ENCODE measurements at regions not wholly inside any gene's neighbourhood (a gene's known extent, or its start where the extent isn't known, plus 50 kb on each side); places are given as distances from the start of the nearest gene placed in this dataset.

- no peak overlapping the region for H4K8ac ChIP-seq (ENCODE audit: low read length)
- no peaks in the 10 kb centered on the region for H3K79me1 ChIP-seq (replicated peaks; ENCODE audit: low read length, poor library complexity, severe bottlenecking)
- H2BK15ac ChIP-seq (ENCODE audit: low read depth, poor library complexity, severe bottlenecking): no peak overlapping the region
- H2AK5ac ChIP-seq (ENCODE audit: low read length, severe bottlenecking): no peak overlapping the region
- peaks cover 1% of the 10 kb centered on the region for H3K4me1 ChIP-seq (ENCODE audit: control insufficient read depth, insufficient read depth, low read depth, low read length)
- H3K9me3 ChIP-seq (ENCODE audit: control insufficient read depth, low read length): no peaks in the 10 kb centered on the region
- H3K27ac ChIP-seq (ENCODE audit: low read length, poor library complexity, severe bottlenecking): no peak overlapping the region
- no peak overlapping the region for H2BK12ac ChIP-seq (ENCODE audit: low read length in 2 of 2)
- no peak overlapping the region for H2BK120ac ChIP-seq (ENCODE audit: low read depth, low read length)
- H3K36me3 ChIP-seq (ENCODE audit: control insufficient read depth in 1 of 2, insufficient read depth in 2 of 2, low read depth in 1 of 2, low read length in 2 of 2): no peaks in the 10 kb centered on the region
- no peak for DNase-seq
- H3K4ac ChIP-seq (ENCODE audit: low read depth in 1 of 2, low read length in 2 of 2): no peak overlapping the region
- H4K91ac ChIP-seq (ENCODE audit: low read length): no peak overlapping the region
- no peak overlapping the region for H2AFZ ChIP-seq (ENCODE audit: low read depth, low read length)
- no peak overlapping the region for H3K4me2 ChIP-seq (ENCODE audit: low read length, poor library complexity, severe bottlenecking)
- no peak overlapping the region for H3K18ac ChIP-seq (ENCODE audit: low read depth in 1 of 2, low read length in 2 of 2)
- H3K9ac ChIP-seq (ENCODE audit: low read length): no peak overlapping the region
- H3K27me3 ChIP-seq (ENCODE audit: control insufficient read depth in 1 of 2, insufficient read depth in 1 of 2, low read length in 2 of 2): no peaks in the 10 kb centered on the region
- H2BK5ac ChIP-seq (ENCODE audit: low read depth, low read length, poor library complexity, severe bottlenecking): no peak overlapping the region
- 93% methylated on average over 2 of the region's 2 CpGs for WGBS
- no peak overlapping the region for H3K4me3 ChIP-seq (ENCODE audit: insufficient read depth in 1 of 2, low read depth in 1 of 2, low read length in 2 of 2)
- H3K23ac ChIP-seq (ENCODE audit: low read length in 2 of 2): no peak overlapping the region
- H3K14ac ChIP-seq (ENCODE audit: low read length in 2 of 2): no peak overlapping the region
Observed at GRCh38 chr14:53408175-53408879, 255.2 kb upstream of the DDHD1 start.

GRCh38 chr14:53406519-53406918 lies 253.4 kb upstream of the DDHD1 start:
- Histone ChIP-seq H3K27ac (ENCODE audit: low read length, poor library complexity, severe bottlenecking) (no peak overlapping the region), H4K91ac (ENCODE audit: low read length) (no peak overlapping the region), H3K79me1 (replicated peaks; ENCODE audit: low read length, poor library complexity, severe bottlenecking) (no peaks in the 10 kb centered on the region), H2BK120ac (ENCODE audit: low read depth, low read length) (no peak overlapping the region), H2AFZ (ENCODE audit: low read depth, low read length) (no peak overlapping the region), H3K27me3 (ENCODE audit: control insufficient read depth in 1 of 2, insufficient read depth in 1 of 2, low read length in 2 of 2) (no peaks in the 10 kb centered on the region), H2BK5ac (ENCODE audit: low read depth, low read length, poor library complexity, severe bottlenecking) (no peak overlapping the region), H3K9ac (ENCODE audit: low read length) (no peak overlapping the region), H3K14ac (ENCODE audit: low read length in 2 of 2) (no peak overlapping the region), H2BK15ac (ENCODE audit: low read depth, poor library complexity, severe bottlenecking) (no peak overlapping the region), H4K8ac (ENCODE audit: low read length) (no peak overlapping the region), H3K4me1 (ENCODE audit: control insufficient read depth, insufficient read depth, low read depth, low read length) (peaks cover 1% of the 10 kb centered on the region), H3K4me2 (ENCODE audit: low read length, poor library complexity, severe bottlenecking) (no peak overlapping the region), H3K9me3 (ENCODE audit: control insufficient read depth, low read length) (no peaks in the 10 kb centered on the region), H3K18ac (ENCODE audit: low read depth in 1 of 2, low read length in 2 of 2) (no peak overlapping the region), H3K4me3 (ENCODE audit: insufficient read depth in 1 of 2, low read depth in 1 of 2, low read length in 2 of 2) (no peak overlapping the region), H2BK12ac (ENCODE audit: low read length in 2 of 2) (no peak overlapping the region), H3K36me3 (ENCODE audit: control insufficient read depth in 1 of 2, insufficient read depth in 2 of 2, low read depth in 1 of 2, low read length in 2 of 2) (no peaks in the 10 kb centered on the region), H3K23ac (ENCODE audit: low read length in 2 of 2) (no peak overlapping the region), H2AK5ac (ENCODE audit: low read length, severe bottlenecking) (no peak overlapping the region), H3K4ac (ENCODE audit: low read depth in 1 of 2, low read length in 2 of 2) (no peak overlapping the region)
- 86% methylated on average over 1 of the region's 1 CpG for WGBS
- DNase-seq: no peak

- H3K27ac ChIP-seq (ENCODE audit: low read length, poor library complexity, severe bottlenecking): no peak overlapping the region
- H4K91ac ChIP-seq (ENCODE audit: low read length): no peak overlapping the region
- H2BK5ac ChIP-seq (ENCODE audit: low read depth, low read length, poor library complexity, severe bottlenecking): no peak overlapping the region
- peak; percentile 5 for DNase-seq
- H3K4ac ChIP-seq (ENCODE audit: low read depth in 1 of 2, low read length in 2 of 2): no peak overlapping the region
- no peak overlapping the region for H2AFZ ChIP-seq (ENCODE audit: low read depth, low read length)
- no peak overlapping the region for H3K4me2 ChIP-seq (ENCODE audit: low read length, poor library complexity, severe bottlenecking)
- H3K9me3 ChIP-seq (ENCODE audit: control insufficient read depth, low read length): peaks cover 1% of the 10 kb centered on the region
- H3K18ac ChIP-seq (ENCODE audit: low read depth in 1 of 2, low read length in 2 of 2): no peak overlapping the region
- H3K27me3 ChIP-seq (ENCODE audit: control insufficient read depth in 1 of 2, insufficient read depth in 1 of 2, low read length in 2 of 2): no peaks in the 10 kb centered on the region
- H2AK5ac ChIP-seq (ENCODE audit: low read length, severe bottlenecking): no peak overlapping the region
- no peaks in the 10 kb centered on the region for H3K4me1 ChIP-seq (ENCODE audit: control insufficient read depth, insufficient read depth, low read depth, low read length)
- H3K23ac ChIP-seq (ENCODE audit: low read length in 2 of 2): no peak overlapping the region
- H3K4me3 ChIP-seq (ENCODE audit: insufficient read depth in 1 of 2, low read depth in 1 of 2, low read length in 2 of 2): no peak overlapping the region
- WGBS: 81% methylated on average over 3 of the region's 3 CpGs
- H2BK120ac ChIP-seq (ENCODE audit: low read depth, low read length): no peak overlapping the region
- no peak overlapping the region for H2BK15ac ChIP-seq (ENCODE audit: low read depth, poor library complexity, severe bottlenecking)
- H3K79me1 ChIP-seq (replicated peaks; ENCODE audit: low read length, poor library complexity, severe bottlenecking): no peaks in the 10 kb centered on the region
- H3K36me3 ChIP-seq (ENCODE audit: control insufficient read depth in 1 of 2, insufficient read depth in 2 of 2, low read depth in 1 of 2, low read length in 2 of 2): no peaks in the 10 kb centered on the region
- H3K9ac ChIP-seq (ENCODE audit: low read length): no peak overlapping the region
- no peak overlapping the region for H2BK12ac ChIP-seq (ENCODE audit: low read length in 2 of 2)
- no peak overlapping the region for H3K14ac ChIP-seq (ENCODE audit: low read length in 2 of 2)
- no peak overlapping the region for H4K8ac ChIP-seq (ENCODE audit: low read length)
Observed at GRCh38 chr14:53401646-53402045, 248.5 kb upstream of the DDHD1 start.

GRCh38 chr14:53399057-53399456 lies 245.9 kb upstream of the DDHD1 start:
- H3K23ac ChIP-seq (ENCODE audit: low read length in 2 of 2): no peak overlapping the region
- H4K91ac ChIP-seq (ENCODE audit: low read length): no peak overlapping the region
- no peak overlapping the region for H3K4ac ChIP-seq (ENCODE audit: low read depth in 1 of 2, low read length in 2 of 2)
- peaks cover 26% of the 10 kb centered on the region for H3K9me3 ChIP-seq (ENCODE audit: control insufficient read depth, low read length)
- H3K18ac ChIP-seq (ENCODE audit: low read depth in 1 of 2, low read length in 2 of 2): no peak overlapping the region
- H3K79me1 ChIP-seq (replicated peaks; ENCODE audit: low read length, poor library complexity, severe bottlenecking): no peaks in the 10 kb centered on the region
- no peak overlapping the region for H2AFZ ChIP-seq (ENCODE audit: low read depth, low read length)
- no peak overlapping the region for H3K4me2 ChIP-seq (ENCODE audit: low read length, poor library complexity, severe bottlenecking)
- no peak overlapping the region for H2BK120ac ChIP-seq (ENCODE audit: low read depth, low read length)
- H2BK12ac ChIP-seq (ENCODE audit: low read length in 2 of 2): no peak overlapping the region
- H3K4me3 ChIP-seq (ENCODE audit: insufficient read depth in 1 of 2, low read depth in 1 of 2, low read length in 2 of 2): no peak overlapping the region
- H3K4me1 ChIP-seq (ENCODE audit: control insufficient read depth, insufficient read depth, low read depth, low read length): no peaks in the 10 kb centered on the region
- no peak overlapping the region for H2BK15ac ChIP-seq (ENCODE audit: low read depth, poor library complexity, severe bottlenecking)
- WGBS: 21% methylated on average over 5 of the region's 7 CpGs
- DNase-seq: peak; percentile 68
- H3K27ac ChIP-seq (ENCODE audit: low read length, poor library complexity, severe bottlenecking): no peak overlapping the region
- H3K36me3 ChIP-seq (ENCODE audit: control insufficient read depth in 1 of 2, insufficient read depth in 2 of 2, low read depth in 1 of 2, low read length in 2 of 2): no peaks in the 10 kb centered on the region
- no peak overlapping the region for H3K14ac ChIP-seq (ENCODE audit: low read length in 2 of 2)
- H2AK5ac ChIP-seq (ENCODE audit: low read length, severe bottlenecking): no peak overlapping the region
- no peak overlapping the region for H2BK5ac ChIP-seq (ENCODE audit: low read depth, low read length, poor library complexity, severe bottlenecking)
- H3K27me3 ChIP-seq (ENCODE audit: control insufficient read depth in 1 of 2, insufficient read depth in 1 of 2, low read length in 2 of 2): no peaks in the 10 kb centered on the region
- H3K9ac ChIP-seq (ENCODE audit: low read length): no peak overlapping the region
- no peak overlapping the region for H4K8ac ChIP-seq (ENCODE audit: low read length)
